RWPE1 (cell line): ENCODE measurements at regions not wholly inside any gene's neighbourhood (a gene's known extent, or its start where the extent isn't known, plus 50 kb on each side); places are given as distances from the start of the nearest gene placed in this dataset.

Source experiments
- CTCF ChIA-PET: fragments of 350-600 bp; sonication (Branson Sonifier 250); formaldehyde crosslinking; extraction: SDS; loops from one replicate; lab custom pipeline; 2021; lab: Yijun Ruan, JAX
- POLR2A ChIA-PET: fragments of 400-600 bp; formaldehyde crosslinking; extraction: SDS; loops from one replicate; lab custom pipeline; 2020; ENCODE audit warnings: antibody characterized with exemption; ENCODE audit not compliant: low non-redundant PET; lab: Yijun Ruan, JAX
- DNase-seq: peaks from one replicate; pipeline ENCODE4 v3.0.0; 2012; ENCODE audit warnings: low spot score
- H3K27ac ChIP-seq: fragments of 450-650 bp; 2 replicates; pipeline ENCODE4 v1.5.1; 2017
- CTCF ChIP-seq: fragments of 450-650 bp; conservative IDR thresholded peaks from 2 replicates; pipeline ENCODE4 v1.5.1; 2017; ENCODE audit warnings: low read depth, mild to moderate bottlenecking

GRCh38 chr6:149202952-149203351 is 114.6 kb upstream of the TAB2 start:
- no peak overlapping the region for H3K27ac ChIP-seq
- ChIA-PET CTCF (no interaction called here), POLR2A (no interaction called here)
- DNase-seq: no peak
- no peak for TF ChIP-seq CTCF

GRCh38 chr6:149203509-149203908 is 114.0 kb upstream of the TAB2 start:
- DNase-seq: no peak
- ChIA-PET POLR2A (no interaction called here), CTCF (no interaction called here)
- TF ChIP-seq CTCF: no peak
- H3K27ac ChIP-seq: no peak overlapping the region

GRCh38 chr6:149208134-149208601 is 109.3 kb upstream of the TAB2 start:
- no peak overlapping the region for H3K27ac ChIP-seq
- DNase-seq: no peak
- ChIA-PET POLR2A (no interaction called here), CTCF (no interaction called here)
- TF ChIP-seq CTCF: no peak

- ChIA-PET CTCF (no interaction called here), POLR2A (no interaction called here)
- no peak overlapping the region for H3K27ac ChIP-seq
- no peak for TF ChIP-seq CTCF
- no peak for DNase-seq
These were observed 107.4 kb upstream of the TAB2 start for GRCh38 chr6:149209871-149210775.

- DNase-seq: no peak
- H3K27ac ChIP-seq: no peak overlapping the region
- TF ChIP-seq CTCF: no peak
- ChIA-PET POLR2A (no interaction called here), CTCF (interaction anchor here (0.5 kb wide), 1 partner anchor 221 kb away, joined by 3 read pairs; no protein-coding TSS in a partner anchor)
These were observed 106.4 kb upstream of the TAB2 start for GRCh38 chr6:149211046-149211571.

- no peak overlapping the region for H3K27ac ChIP-seq
- CTCF ChIA-PET: no interaction called here
- no peak for DNase-seq
- POLR2A ChIA-PET: no interaction called here
- no peak for TF ChIP-seq CTCF
These were observed 105.3 kb upstream of the TAB2 start for GRCh38 chr6:149212206-149212605.
